IMR-90 (cell line): ENCODE measurements at regions not wholly inside any gene's neighbourhood (a gene's known extent, or its start where the extent isn't known, plus 50 kb on each side); places are given as distances from the start of the nearest gene placed in this dataset.

Source experiments
- CEBPB ChIP-seq: IDR thresholded peaks from 2 replicates; pipeline ENCODE4 v1.6.1; 2012; ENCODE audit warnings: low read depth, low read length, improper control_type of control experiment
- CHD1 ChIP-seq: IDR thresholded peaks from 2 replicates; pipeline ENCODE4 v1.6.1; 2012; ENCODE audit warnings: low read depth, low read length, improper control_type of control experiment
- CTCF ChIP-seq: conservative IDR thresholded peaks from 2 replicates; pipeline ENCODE4 v1.5.1; 2012; ENCODE audit warnings: mild to moderate bottlenecking, low read depth, low read length, improper control_type of control experiment
- MAFK ChIP-seq: IDR thresholded peaks from 2 replicates; pipeline ENCODE4 v1.6.1; 2012; ENCODE audit warnings: low read depth, low read length, improper control_type of control experiment
- MXI1 ChIP-seq: IDR thresholded peaks from 2 replicates; pipeline ENCODE4 v1.6.1; 2012; ENCODE audit warnings: low read depth, mild to moderate bottlenecking, low read length, moderate library complexity, borderline replicate concordance
- POLR2A ChIP-seq: IDR thresholded peaks from 2 replicates; pipeline ENCODE4 v1.6.1; 2012; ENCODE audit warnings: mild to moderate bottlenecking, low read depth, low read length
- RAD21 ChIP-seq: IDR thresholded peaks from 2 replicates; pipeline ENCODE4 v1.6.1; 2012; ENCODE audit warnings: low read length, improper control_type of control experiment
- RFX5 ChIP-seq: IDR thresholded peaks from 2 replicates; pipeline ENCODE4 v1.8.0; 2012; ENCODE audit warnings: low read depth, mild to moderate bottlenecking, low read length, moderate library complexity
- SMC3 ChIP-seq: fragments of 150-350 bp; IDR thresholded peaks from 2 replicates; pipeline ENCODE4 v1.6.1; 2016; ENCODE audit warnings: low read depth, mild to moderate bottlenecking, antibody characterized with exemption, low read length, moderate library complexity

- TF ChIP-seq CEBPB (no peak), CTCF (no peak), RAD21 (no peak), POLR2A (no peak), MAFK (no peak), SMC3 (no peak), MXI1 (no peak), RFX5 (no peak), CHD1 (no peak)
Measured at GRCh38 chr3:164732166-164732565, 346.1 kb downstream of the SI start.
